ENCODE measurements at regions not wholly inside any gene's neighbourhood (a gene's known extent, or its start where the extent isn't known, plus 50 kb on each side); places are given as distances from the start of the nearest gene placed in this dataset.

- no peak for DNase-seq (ENCODE audit: low read depth in 3 of 3)
Observed at GRCh38 chrX:794311-794710, 163.7 kb downstream of the SHOX start.

- DNase-seq (ENCODE audit: low read depth in 3 of 3): no peak
Observed at GRCh38 chrX:793216-793770, 162.7 kb downstream of the SHOX start.

- DNase-seq (ENCODE audit: low read depth in 3 of 3): no peak
Observed at GRCh38 chrX:791479-792034, 161.0 kb downstream of the SHOX start.

GRCh38 chrX:790783-791360, 160.3 kb downstream of the SHOX start:
- no peak for DNase-seq (ENCODE audit: low read depth in 3 of 3)

- no peak for DNase-seq (ENCODE audit: low read depth in 3 of 3)
Observed at GRCh38 chrX:790041-790506, 159.5 kb downstream of the SHOX start.

- DNase-seq (ENCODE audit: low read depth in 3 of 3): no peak
Observed at GRCh38 chrX:789096-789495, 158.5 kb downstream of the SHOX start.

- DNase-seq (ENCODE audit: low read depth in 3 of 3): no peak
Observed at GRCh38 chrX:786441-786881, 155.9 kb downstream of the SHOX start.

- no peak for DNase-seq (ENCODE audit: low read depth in 3 of 3)
Observed at GRCh38 chrX:784829-785228, 154.2 kb downstream of the SHOX start.

GRCh38 chrX:781224-782204, 150.9 kb downstream of the SHOX start:
- DNase-seq (ENCODE audit: low read depth in 3 of 3): no peak

GRCh38 chrX:776529-777230, 146.1 kb downstream of the SHOX start:
- DNase-seq (ENCODE audit: low read depth in 3 of 3): no peak

- DNase-seq (ENCODE audit: low read depth in 3 of 3): no peak
Observed at GRCh38 chrX:776061-776460, 145.5 kb downstream of the SHOX start.

GRCh38 chrX:774536-774935, 143.9 kb downstream of the SHOX start:
- DNase-seq (ENCODE audit: low read depth in 3 of 3): no peak

- DNase-seq (ENCODE audit: low read depth in 3 of 3): no peak
Observed at GRCh38 chrX:773292-774025, 142.9 kb downstream of the SHOX start.

GRCh38 chrX:771536-771935, 140.9 kb downstream of the SHOX start:
- DNase-seq (ENCODE audit: low read depth in 3 of 3): no peak

GRCh38 chrX:769796-770195, 139.2 kb downstream of the SHOX start:
- DNase-seq (ENCODE audit: low read depth in 3 of 3): no peak

GRCh38 chrX:768596-768995, 138.0 kb downstream of the SHOX start:
- no peak for DNase-seq (ENCODE audit: low read depth in 3 of 3)

- DNase-seq (ENCODE audit: low read depth in 3 of 3): no peak
Observed at GRCh38 chrX:758917-759316, 128.3 kb downstream of the SHOX start.

GRCh38 chrX:750812-751211, 120.2 kb downstream of the SHOX start:
- no peak for DNase-seq (ENCODE audit: low read depth in 3 of 3)

GRCh38 chrX:750263-750662, 119.7 kb downstream of the SHOX start:
- no peak for DNase-seq (ENCODE audit: low read depth in 3 of 3)

- DNase-seq (ENCODE audit: low read depth in 3 of 3): no peak
Observed at GRCh38 chrX:747176-747575, 116.6 kb downstream of the SHOX start.

GRCh38 chrX:739611-740010, 109.0 kb downstream of the SHOX start:
- no peak for DNase-seq (ENCODE audit: low read depth in 3 of 3)
